A172 (cell line): ENCODE measurements at regions not wholly inside any gene's neighbourhood (a gene's known extent, or its start where the extent isn't known, plus 50 kb on each side); places are given as distances from the start of the nearest gene placed in this dataset.

ENCODE experiments used
- DNase-seq: peaks from one replicate; pipeline ENCODE4 v3.0.0-alpha.2; 2015; ENCODE audit warnings: low spot score

DNA sequence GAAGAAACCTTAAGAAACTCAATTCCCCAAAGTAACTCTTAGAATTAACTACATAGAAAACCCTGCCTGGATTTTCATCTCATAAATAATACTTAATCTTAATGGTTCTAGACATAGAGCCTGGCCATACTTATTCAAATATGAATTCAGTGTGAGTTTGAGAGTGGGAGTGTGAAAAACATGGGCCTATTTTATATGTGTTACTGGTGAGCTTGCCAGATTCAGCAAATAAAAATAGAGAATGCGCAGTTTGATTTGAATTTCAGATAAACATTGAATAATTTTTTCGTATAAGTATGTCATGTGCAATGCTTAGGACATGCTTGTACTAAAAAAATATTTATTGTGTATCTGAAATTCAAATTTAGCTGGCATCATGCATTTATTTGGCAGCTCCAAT is 473.9 kb upstream of the FZD8 start:
- no peak for DNase-seq

DNA sequence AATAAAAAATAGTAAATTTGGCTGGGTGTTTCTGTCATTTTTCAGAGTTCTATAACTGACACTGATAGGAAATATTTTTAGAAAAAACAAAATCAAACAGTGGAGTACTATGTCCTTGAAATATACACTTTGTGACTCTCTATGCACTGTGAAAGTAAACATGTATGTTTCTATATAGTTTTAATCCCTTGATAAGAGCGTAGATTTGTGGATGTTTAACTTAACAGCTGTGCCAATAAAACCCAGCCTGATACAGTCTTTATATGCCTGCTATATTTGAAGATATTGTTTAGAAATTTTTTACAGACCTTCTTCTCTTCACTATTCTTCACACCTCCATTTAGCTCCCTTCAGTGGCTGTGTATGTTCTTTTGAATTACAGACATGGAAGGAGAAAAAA is 473.3 kb upstream of the FZD8 start:
- DNase-seq = no peak

DNA sequence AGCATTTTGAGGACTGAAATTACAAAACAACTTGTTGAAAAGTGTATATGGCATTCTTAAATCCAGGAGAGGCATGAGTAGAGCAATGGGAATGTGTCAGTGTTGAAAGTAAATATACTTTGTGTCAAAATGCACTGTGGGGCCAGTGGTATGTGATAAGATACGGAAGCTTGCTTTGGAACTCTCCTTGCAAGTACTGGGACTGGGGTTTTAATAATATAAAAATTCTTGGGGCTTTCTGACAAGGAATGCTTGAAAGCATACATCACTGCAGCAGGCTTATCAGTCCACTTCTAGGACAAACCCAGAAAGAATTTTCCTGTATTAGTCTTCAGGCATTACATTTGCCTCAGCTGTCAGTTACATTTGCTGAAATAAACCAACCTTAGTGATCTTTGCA is 472.8 kb upstream of the FZD8 start:
- peak; percentile 71 for DNase-seq

DNA sequence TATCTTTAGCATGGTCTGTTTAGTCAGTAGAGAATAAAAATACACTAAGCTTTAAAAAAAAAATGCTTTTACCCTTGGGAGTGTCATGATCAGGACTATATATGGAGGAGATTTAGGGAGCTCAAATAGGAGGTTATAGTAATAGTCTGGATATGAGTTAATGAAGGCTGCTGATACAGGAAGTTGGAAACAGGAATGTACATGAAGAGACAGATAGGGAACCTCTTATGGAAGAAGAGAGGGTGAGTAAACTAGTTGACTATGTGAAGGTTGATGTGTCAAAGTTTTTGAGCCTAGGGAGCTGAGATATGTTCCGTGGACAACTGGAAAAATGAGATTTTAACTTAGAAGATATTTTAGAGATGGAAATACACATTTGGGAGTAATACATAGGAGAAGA is 472.0 kb upstream of the FZD8 start:
- no peak for DNase-seq

DNA sequence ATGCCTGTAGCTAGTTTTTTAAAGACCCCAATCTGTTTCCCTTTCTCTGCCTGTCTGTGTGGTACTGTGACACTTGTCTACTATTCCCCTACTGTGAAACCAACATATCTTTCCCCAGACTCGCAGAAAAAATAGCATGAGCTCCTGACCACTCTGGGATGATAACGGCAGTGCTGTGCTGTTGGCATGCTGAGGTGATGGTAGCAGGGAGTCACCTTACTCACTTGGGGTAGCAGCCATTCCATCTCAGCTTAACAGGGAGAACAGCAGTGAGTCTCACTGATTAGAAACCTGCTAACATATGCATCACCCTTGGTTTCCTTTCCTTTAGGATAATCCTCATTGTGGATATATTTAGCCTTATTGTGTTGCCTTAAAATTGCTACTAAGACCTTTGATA is 469.6 kb upstream of the FZD8 start:
- no peak for DNase-seq

DNA sequence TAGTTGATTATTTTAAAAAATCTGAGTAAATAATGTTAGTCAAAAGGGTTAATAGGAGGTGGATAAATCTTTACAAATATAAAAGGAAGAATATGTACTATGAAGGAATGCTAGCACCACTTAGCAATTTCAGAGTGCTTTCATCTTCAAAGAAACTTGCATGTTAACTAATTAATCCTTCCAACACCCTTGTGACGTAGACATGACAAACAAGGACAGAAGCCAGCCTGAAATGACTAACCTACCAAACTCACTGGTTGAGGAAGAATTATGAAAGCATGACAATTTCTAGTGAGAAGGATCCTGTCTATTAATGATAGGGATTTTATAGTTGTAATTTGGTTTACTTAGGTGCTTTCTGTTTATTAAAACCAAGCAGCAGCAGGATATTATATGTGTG is 468.0 kb upstream of the FZD8 start:
- no peak for DNase-seq

DNA sequence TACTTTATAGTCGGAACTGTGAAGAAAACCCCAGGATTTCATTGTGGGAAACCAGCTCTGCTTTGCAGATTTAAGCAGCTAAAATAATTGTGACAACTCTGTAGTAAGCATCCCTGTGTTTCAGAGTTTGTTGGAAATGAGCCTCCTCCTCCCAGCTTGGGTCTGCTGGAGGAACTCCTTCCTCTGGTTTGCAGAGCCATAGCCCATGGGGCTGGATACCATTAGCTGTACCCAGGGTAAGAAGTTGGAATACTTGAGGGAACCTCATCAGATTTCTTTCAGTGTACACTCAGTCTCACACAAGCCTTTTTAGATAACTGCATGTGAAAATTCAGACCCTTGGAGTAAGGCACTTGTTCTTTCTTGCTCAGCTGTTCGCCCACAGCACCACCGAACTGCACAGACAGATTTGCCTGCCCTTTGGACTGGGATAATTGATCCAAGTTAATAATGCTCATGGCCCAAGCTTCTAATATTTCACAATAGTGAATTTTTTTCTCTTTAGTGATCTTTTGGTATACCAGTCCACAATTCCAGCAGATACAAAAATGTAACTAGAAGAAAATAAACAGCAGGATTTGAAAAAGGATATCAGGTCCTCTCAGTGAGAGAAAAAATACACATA is 467.4 kb upstream of the FZD8 start:
- no peak for DNase-seq

DNA sequence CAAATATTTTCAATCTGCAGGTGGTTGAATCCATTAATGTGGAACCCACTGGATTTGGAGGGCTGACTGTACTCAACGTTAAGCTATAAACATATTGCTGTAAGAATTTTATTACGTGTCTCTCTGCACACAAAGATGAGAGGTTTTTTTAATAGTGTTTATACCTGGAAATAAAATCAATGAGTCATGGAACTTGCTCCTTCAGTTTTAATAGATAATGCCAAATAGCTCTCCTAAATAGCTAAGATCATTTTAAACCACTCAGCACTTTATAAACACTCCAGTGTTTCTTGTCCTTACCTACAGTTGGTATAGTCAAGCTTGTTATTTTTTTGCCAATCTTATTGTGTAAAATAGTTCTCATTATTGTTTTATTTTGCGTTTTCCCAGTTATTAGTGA is 455.6 kb upstream of the FZD8 start:
- no peak for DNase-seq

DNA sequence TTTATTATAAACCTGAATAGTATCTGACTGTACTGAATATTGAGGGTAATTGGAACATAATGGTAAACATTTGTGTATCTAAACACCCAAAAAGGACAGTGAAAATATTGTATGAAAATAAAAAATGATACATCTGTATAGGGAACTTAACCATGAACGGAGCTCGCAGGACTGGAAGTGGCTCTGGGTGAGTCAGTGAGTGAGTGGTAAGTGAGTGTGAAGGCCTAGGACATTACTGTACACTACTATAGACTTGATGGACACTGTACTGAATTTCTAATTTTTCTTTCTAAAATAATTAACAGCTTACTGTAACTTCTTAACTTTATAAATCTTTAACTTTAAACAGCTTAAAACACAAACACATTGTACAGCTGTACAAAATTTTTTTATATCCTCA is 454.5 kb upstream of the FZD8 start:
- no peak for DNase-seq

DNA sequence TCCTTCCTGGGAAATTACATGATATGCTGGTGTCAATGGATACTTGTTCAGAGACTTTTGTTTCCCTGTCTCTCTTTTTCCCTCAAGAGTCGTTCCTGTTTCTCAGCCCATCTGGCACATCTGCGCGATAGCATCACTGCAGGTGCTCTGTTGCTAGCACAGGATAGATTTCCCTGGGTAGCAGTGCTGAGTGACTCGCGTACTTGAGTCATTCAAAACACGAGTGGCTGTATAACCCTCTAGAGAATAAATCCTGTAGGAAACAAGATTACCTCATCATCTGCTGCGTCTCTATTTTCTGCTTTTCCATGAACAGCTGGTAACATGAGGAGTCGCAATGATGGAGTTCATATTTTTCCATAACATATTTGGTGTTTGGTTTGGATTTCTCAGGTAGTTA is 452.0 kb upstream of the FZD8 start:
- DNase-seq = no peak

DNA sequence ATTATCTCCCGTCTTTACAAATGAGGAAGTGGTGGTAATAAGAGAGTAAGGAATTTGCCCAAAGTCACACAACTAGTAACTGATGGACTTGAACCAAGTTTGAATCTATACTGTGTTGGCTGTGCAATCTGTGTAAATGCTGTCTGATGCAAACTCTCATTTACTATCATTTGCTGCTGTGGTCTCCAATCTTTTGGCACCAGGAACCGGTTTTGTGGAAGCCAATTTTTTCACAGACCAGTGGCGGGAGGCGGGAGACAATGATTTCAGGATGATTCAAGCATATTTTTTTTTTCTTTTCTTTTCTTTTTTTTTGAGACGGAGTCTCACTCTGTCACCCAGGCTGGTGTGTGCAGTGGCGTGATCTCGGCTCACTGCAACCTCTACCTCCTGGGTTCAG is 450.0 kb upstream of the FZD8 start:
- no peak for DNase-seq

DNA sequence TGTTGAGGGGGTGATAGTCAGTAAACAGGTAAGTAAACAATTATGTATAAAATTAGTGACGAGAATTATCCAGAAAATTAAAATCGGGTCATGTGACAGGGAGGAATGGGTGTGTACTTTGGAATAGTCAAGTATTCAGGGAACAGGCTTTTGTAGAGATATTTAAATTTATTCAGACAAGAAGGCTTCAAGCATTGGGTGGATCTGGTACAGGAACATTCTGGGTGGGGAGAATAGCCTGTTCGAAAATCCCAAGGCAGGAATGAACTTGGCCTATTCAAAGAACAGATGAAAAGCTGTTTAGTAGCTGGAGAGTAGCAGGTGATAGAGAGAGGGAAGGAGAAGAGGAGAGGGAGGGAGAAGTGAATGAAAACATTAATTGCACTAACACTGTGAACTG is 448.9 kb upstream of the FZD8 start:
- DNase-seq = no peak

DNA sequence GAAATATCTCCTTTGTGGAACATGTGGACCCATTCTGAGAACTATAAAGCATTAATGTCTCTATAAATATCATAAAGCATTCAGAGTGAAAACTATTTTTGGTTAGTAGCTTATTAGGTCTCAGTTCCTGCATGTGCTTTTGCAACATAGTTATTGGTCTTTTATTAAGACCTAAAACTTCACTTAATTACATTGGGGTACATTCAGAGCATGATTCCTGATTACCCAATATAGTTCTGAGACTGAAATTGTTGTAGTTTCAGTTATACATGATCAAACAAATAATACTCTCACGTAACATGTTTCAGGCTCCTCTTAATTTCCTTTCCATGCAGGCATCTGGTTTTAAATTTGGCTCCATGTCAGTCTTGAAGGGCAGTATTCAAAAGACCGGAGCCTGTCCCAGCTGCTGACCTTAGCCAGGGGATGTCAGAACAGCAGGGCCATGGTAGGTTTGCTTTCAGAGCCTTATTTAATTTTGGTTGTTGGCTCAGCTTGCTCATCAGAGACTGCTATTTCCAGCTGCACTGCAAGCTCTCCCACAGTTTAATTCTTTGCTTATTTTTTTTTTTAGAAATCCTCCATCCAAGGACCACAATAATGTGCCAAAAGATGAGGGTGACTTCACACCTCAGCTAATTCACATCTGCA is 447.8 kb upstream of the FZD8 start:
- no peak for DNase-seq

DNA sequence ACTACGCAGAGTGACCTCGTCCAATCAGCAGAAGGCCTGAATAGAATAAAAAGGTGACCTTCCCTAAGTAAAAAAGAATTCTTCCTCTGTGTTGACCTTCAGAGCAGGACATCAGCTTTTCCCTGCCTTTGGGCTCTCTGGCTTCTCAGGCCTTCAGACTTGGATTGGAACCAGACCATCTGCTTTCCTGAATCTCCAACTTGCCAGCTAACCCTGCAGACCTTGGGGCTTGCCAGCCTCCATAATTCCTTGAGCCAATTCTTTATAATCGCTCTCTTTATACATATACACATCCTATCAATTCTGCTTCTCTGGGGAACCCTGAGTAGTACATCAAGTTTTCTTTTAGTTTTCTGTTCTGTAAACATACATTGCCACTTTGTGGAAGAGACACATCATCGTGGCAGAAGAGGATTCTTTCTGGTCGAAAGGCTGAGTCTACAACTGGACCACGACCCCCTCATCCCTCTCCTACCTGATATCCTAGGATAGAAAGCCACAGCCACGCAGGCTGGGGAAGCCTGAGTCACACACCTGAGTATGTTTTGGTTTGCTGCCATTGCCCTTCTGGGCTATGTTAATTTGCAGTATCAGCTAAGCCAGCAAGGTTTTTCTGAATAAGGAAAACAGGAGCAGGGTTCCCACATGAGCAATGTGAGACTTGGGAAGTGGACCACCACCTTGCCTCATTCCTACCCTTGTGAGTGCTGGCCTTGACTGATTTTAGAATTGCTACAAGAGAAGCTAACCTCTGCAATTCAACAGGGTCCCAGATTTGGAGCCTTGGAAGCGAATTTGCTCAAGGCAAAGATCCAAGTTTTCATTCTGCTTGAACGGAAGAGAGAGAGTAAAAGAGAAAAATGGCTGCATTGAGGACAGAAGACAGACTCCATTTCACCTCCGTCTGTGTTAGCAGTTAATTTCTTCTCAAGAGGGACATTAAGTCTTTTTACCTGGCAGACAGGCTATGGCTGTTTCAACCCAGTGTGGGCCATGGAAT is 445.2 kb upstream of the FZD8 start:
- no peak for DNase-seq

DNA sequence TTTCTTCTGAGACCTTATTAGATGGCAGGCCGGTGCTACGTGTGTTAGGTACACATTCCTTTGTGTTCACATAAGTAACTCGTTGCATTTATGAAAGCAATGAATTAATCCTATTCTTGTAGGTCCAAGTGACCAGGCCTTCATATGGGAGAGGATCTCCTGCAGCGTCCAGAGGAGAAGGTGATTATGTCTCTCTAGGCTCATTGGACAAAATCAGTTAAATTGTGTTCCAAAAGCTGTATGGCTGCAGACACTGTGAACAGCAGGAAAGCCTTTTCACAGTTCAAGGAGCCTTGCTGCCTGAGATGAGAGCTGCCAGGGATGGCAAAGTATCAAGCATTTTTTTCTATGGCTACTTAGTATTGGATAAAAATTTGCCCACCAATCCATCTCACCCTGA is 433.1 kb upstream of the FZD8 start:
- no peak for DNase-seq

DNA sequence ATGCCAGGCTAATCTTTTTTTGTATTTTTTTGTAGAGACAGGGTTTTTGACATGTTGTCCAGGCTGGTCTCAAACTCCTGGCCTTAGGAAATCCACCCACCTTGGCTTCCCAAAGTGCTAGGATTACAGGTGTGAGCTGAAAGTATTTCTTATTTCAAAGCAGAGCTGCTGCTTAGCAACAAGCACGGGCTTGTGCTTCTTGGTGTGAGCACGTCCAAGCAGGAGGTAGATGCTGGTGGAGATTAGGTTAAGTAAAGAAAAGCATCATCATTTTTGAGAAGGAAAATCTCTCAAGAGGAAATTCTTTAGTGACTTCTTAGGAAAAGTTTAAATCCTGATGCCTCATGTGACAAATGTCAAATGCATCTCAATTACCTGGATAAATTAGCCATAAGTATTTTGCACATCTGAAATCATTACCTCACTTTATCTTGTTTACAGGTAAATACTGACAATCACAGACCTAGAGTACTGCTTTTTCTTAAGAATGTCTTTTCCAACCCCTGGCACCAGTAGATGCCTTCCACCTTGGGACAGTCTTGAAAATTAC is 431.8 kb upstream of the FZD8 start:
- DNase-seq = no peak

DNA sequence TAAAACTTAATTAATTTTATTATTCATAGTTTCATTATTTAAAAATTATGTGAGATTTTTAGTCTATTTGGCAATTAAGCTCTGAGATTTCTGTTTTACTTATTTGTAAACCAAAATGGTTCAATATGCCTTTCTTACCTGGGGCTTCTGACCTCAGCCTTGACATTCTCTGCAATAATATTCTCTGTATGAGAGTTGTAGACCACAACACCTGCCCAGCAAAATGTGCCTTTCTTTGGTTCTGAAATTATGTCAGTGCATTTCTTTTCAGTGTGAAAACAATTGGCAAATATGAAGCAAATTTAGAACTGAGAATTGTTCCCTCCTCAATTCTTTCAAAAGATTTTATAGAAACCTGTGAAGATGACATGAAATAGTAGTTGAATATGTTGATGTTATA is 426.4 kb upstream of the FZD8 start:
- no peak for DNase-seq

DNA sequence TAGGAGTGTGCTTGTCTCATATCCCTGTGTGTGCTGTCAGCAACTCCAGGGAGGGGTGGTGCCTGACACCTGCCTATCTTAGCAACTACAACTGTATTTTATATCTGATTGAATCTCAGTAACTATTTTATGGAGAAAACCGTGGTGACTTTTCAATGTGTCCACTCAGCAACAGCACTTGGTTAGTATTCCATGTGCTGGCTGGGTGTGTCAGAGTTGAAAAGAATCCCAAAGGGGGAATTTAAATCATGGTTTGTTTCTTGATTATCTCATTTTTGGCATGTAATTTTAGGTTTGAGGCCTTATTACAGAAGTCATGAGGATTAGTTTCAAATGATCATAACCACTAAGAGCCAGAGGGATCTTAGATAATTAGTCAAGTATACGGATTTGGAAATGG is 425.7 kb upstream of the FZD8 start:
- no peak for DNase-seq

DNA sequence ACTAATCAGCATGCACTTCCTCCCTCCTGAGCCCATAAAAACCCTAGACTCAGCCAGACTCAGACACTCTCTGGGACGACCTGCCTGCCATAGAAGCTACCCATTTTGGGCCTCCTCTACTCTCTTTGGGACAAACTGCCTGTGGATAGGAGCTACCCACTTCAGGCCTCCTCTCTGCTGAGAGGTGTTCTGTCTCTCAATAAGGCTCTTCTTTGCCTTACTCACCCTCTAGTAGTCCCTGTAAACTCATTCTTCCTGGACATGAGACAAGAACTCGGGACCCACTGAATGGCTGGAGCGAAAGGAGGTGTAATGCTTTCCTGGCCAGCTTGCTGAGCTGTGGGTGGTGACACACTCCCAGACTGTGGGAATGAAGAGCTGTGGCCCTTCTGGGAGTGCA is 424.8 kb upstream of the FZD8 start:
- no peak for DNase-seq

DNA sequence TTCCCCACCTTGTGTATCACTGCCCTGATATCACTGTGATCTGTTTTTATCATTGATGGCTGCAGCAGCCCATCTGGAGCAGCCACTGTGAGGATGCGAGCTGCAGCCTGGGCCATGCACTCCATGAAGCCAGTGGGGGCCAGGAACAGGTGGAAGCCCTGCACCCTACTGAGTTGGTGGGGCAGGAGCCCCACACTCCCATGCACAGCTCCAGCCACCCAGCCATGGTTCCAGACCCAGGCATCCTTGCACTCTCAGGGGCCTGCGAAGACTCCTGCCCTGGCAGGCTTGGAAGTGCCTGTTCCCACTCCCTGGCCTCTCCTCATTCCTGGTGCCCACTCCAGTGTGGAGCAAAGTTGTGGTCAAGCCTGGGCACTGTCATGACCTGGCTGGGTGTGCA is 424.0 kb upstream of the FZD8 start:
- DNase-seq = no peak

DNA sequence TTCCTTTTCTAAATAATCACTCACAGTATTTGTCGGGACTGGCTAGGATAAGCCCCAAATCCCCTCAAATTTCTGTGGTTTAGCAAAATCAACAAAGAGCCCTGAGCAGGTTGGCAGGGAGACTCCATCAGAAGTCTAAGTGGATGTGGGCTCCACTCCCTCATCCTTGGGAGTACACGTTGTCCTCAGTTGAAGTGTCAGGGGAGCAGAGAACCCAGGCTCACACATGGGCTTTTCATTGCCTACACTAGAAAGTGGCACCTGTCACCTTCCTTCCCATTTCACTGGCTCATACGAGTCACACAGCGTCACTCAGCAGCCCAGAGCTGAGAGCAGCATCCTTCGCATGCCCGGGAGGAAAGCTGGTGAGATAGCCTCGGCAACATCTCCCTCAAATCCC is 421.3 kb upstream of the FZD8 start:
- DNase-seq = no peak

DNA sequence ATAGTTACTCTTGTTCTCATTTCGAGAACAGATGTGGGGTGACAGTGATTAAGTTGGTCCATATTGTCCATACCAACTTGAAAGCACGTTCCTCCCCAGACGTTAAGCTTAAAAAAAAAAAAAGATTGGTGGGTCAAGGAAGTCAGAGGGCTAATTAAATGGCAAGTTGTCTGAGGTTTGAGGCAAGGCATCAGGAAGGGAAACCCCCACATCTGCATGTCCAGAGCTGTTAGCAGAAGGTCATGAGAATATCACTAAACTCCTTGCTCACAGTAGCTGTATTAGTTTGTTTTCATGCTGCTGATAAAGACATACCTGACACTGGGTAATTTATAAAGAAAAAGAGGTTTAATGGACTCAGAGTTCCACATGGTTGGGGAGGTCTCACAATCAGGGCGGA is 415.6 kb upstream of the FZD8 start:
- DNase-seq = no peak

DNA sequence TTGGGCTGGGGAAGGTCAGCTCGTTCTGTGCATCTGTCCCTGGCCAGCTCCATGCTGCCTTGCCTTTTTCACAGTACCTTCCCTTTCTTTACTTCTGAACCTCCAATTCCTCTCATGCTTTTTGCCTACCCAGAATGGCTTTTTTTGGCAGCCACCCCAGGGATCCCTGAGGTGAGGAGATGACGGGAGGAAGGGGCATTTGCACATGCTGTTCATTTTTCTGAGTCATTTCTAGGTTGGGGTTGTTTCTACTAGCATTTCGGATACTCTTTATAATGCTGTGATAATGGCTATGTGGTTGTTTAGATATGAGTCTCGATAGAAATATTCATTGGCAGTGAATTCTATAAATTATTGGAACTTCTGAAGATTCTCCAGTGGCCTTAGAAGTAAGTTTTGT is 415.1 kb upstream of the FZD8 start:
- DNase-seq = no peak
